Vagina (tissue), 2 donors: ENCODE measurements at regions not wholly inside any gene's neighbourhood (a gene's known extent, or its start where the extent isn't known, plus 50 kb on each side); places are given as distances from the start of the nearest gene placed in this dataset.

Experiments
- DNase-seq, 2 donors: peaks; one replicate each; pipeline ENCODE4 v3.0.0-alpha.2; 2017; ENCODE audit errors: extremely low spot score in 2 of 2
- H3K27ac ChIP-seq: fragments of 200-600 bp; sonication (generic); one replicate; pipeline ENCODE4 v1.5.1; 2019
- H3K27me3 ChIP-seq: fragments of 200-600 bp; sonication (generic); one replicate; pipeline ENCODE4 v1.5.1; 2019
- H3K36me3 ChIP-seq, 2 donors: fragments of 200-600 bp; sonication (generic); one replicate each; pipeline ENCODE4 v1.5.1; 2017 to 2019
- H3K4me1 ChIP-seq: fragments of 200-600 bp; sonication (generic); one replicate; pipeline ENCODE4 v1.5.1; 2019
- H3K4me3 ChIP-seq, 2 donors: fragments of 200-600 bp; sonication (generic); 1 replicate in 1 of 2; 2 replicates in 1 of 2; pipeline ENCODE4 v1.5.1; 2016 to 2019
- H3K9me3 ChIP-seq: fragments of 200-600 bp; sonication (generic); one replicate; pipeline ENCODE4 v1.5.1; 2019
- POLR2A ChIP-seq, 2 donors: fragments of 450-650 bp; IDR thresholded peaks; one replicate each; pipeline ENCODE4 v1.6.1; 2017; ENCODE audit warnings: antibody characterized with exemption in 2 of 2, mild to moderate bottlenecking in 2 of 2, moderate library complexity in 2 of 2
- POLR2AphosphoS5 ChIP-seq, 2 donors: sonication (generic); formaldehyde crosslinking; IDR thresholded peaks; one replicate each; pipeline ENCODE4 v1.9.0; 2017; ENCODE audit warnings: antibody characterized with exemption in 2 of 2, mild to moderate bottlenecking in 2 of 2, low read depth in 1 of 2; ENCODE audit not compliant: insufficient read depth in 1 of 2
- intact Hi-C: fragments of 100-400 bp; cut with DNase I; formaldehyde crosslinking; loops from one replicate; pipeline ENCODE4 v1.15.1; 2023
- TF ChIP-seq, protein P1 (sequence below), 3 experiments: fragments of 450-650 bp in 2 of 3; fragments of 200-600 bp in 1 of 3; sonication (generic) in 1 of 3; IDR thresholded peaks; one replicate each; pipeline ENCODE4 v1.5.1; 2017 to 2019; ENCODE audit warnings: antibody characterized with exemption in 3 of 3, mild to moderate bottlenecking in 2 of 3, moderate library complexity in 2 of 3

DNA sequence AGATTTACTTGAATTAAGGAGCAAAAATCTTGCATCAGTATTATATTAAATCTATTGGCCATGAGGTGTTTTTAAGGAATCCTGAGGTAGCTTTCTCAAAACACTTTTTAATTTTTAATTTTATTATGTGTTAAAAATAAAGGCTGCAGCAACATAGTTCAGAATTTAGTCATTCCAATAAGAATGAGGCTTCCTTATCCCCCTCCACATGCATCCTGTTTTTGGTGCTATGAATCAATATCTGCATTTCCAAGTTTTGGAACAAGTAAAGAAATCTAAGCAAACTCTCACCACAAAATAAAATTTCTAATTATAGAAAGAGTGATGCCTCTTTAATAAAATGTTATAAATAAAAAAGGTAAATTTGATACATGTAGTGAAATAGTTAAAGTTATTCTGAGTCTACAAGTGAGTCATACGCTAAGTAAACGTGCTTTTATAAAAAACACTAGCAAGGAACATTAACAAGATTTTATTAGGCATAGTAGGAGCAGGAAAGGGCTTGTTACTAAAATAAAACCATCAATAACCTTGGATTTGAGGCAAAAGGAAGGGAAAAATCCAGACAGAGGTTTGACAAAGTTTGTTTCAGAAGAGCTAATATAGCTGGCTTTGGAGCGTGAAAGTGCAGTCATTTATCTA, 1218.0 kb downstream of the NSUN3 start:
- no peak for DNase-seq
- no peaks in the 10 kb centered on the region for H3K4me1 ChIP-seq
- no peaks in the 10 kb centered on the region for H3K27me3 ChIP-seq
- TF ChIP-seq, protein P1, sequence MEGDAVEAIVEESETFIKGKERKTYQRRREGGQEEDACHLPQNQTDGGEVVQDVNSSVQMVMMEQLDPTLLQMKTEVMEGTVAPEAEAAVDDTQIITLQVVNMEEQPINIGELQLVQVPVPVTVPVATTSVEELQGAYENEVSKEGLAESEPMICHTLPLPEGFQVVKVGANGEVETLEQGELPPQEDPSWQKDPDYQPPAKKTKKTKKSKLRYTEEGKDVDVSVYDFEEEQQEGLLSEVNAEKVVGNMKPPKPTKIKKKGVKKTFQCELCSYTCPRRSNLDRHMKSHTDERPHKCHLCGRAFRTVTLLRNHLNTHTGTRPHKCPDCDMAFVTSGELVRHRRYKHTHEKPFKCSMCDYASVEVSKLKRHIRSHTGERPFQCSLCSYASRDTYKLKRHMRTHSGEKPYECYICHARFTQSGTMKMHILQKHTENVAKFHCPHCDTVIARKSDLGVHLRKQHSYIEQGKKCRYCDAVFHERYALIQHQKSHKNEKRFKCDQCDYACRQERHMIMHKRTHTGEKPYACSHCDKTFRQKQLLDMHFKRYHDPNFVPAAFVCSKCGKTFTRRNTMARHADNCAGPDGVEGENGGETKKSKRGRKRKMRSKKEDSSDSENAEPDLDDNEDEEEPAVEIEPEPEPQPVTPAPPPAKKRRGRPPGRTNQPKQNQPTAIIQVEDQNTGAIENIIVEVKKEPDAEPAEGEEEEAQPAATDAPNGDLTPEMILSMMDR (IDR thresholded peaks at IDR 0.05): no peak
- TF ChIP-seq POLR2AphosphoS5 (IDR thresholded peaks at IDR 0.05; ENCODE audit: insufficient read depth in 1 of 2, low read depth in 1 of 2) (no peak), POLR2A (IDR thresholded peaks at IDR 0.05) (no peak)
- no peak overlapping the region for H3K4me3 ChIP-seq
- intact Hi-C loops: no loop called here
- no peaks in the 10 kb centered on the region for H3K9me3 ChIP-seq
- no peaks in the 10 kb centered on the region for H3K36me3 ChIP-seq
- H3K27ac ChIP-seq: no peak overlapping the region

DNA sequence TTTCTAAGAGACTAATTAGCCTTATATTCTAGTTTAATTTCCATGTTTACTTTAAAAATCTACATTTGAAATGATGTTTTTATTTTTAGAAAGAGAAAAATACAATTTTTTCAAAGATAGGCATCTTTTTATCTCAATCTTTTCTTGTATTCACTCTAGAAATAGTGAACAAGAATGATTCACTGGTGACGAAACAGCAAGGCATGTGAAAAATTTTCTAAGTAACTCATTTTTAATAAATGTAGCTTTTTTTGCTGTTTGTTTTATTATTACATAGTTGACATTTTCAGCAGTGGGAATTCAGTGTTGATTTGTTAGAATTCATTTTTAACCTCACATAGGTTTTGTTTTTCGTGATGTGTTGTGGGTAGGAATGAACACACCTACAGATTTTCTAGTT, 1226.4 kb downstream of the NSUN3 start:
- no peaks in the 10 kb centered on the region for H3K4me1 ChIP-seq
- no peaks in the 10 kb centered on the region for H3K9me3 ChIP-seq
- TF ChIP-seq POLR2AphosphoS5 (IDR thresholded peaks at IDR 0.05; ENCODE audit: insufficient read depth in 1 of 2, low read depth in 1 of 2): no peak
- TF ChIP-seq, protein P1 (IDR thresholded peaks at IDR 0.05): no peak
- TF ChIP-seq POLR2A (IDR thresholded peaks at IDR 0.05): no peak
- DNase-seq: no peak
- no peaks in the 10 kb centered on the region for H3K36me3 ChIP-seq
- H3K4me3 ChIP-seq: no peak overlapping the region
- H3K27ac ChIP-seq: no peak overlapping the region
- H3K27me3 ChIP-seq: no peaks in the 10 kb centered on the region
- intact Hi-C loops: no loop called here

DNA sequence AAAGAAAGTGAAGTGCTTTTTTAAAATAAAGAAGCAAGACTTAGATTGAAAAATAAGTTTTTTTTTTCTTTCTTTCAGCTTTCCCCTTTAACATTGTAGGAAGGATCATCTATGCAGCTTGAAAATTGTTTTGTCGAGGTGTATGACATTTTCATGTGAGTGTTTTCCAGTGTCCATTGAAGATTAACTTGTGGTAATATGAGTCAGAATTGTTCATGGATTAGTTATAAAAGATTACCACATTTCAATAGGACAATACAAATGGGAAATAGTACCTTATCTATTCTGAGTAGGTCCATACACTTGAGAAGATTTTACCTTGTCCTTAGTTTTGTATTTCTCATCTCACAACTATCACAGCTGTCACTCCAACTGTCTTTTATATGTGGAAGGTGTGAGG, 1234.7 kb downstream of the NSUN3 start:
- no peak for DNase-seq
- H3K4me3 ChIP-seq: no peak overlapping the region
- H3K27ac ChIP-seq: no peak overlapping the region
- intact Hi-C loops: no loop called here
- H3K36me3 ChIP-seq: no peaks in the 10 kb centered on the region
- no peak for TF ChIP-seq POLR2AphosphoS5 (IDR thresholded peaks at IDR 0.05; ENCODE audit: insufficient read depth in 1 of 2, low read depth in 1 of 2)
- TF ChIP-seq POLR2A (IDR thresholded peaks at IDR 0.05): no peak
- TF ChIP-seq, protein P1 (IDR thresholded peaks at IDR 0.05): no peak
- no peaks in the 10 kb centered on the region for H3K4me1 ChIP-seq
- H3K9me3 ChIP-seq: no peaks in the 10 kb centered on the region
- no peaks in the 10 kb centered on the region for H3K27me3 ChIP-seq

DNA sequence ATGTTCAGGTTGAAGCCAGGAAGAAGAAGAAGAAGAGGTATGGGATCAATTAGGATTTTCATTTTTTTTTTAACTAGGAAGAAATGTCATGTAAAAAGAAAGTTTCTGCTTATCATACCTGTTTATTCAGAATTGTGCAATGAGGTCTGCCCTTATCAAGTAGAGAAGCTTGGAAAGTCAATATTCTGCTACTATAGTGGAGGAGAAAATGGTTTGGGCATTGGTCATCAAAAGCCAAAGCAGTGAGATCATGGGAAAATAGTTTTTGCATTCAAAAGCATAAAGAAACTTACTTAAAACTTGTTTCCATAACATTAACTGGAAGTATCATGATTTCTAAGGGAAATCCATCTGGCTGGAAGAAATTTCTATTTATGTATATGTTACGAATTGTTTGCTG, 1239.2 kb downstream of the NSUN3 start:
- H3K4me1 ChIP-seq: no peaks in the 10 kb centered on the region
- no peak for DNase-seq
- no peak overlapping the region for H3K27ac ChIP-seq
- intact Hi-C loops: no loop called here
- H3K4me3 ChIP-seq: no peak overlapping the region
- no peaks in the 10 kb centered on the region for H3K9me3 ChIP-seq
- TF ChIP-seq POLR2AphosphoS5 (IDR thresholded peaks at IDR 0.05; ENCODE audit: insufficient read depth in 1 of 2, low read depth in 1 of 2) (no peak), POLR2A (IDR thresholded peaks at IDR 0.05) (no peak)
- TF ChIP-seq, protein P1 (IDR thresholded peaks at IDR 0.05): no peak
- H3K36me3 ChIP-seq: no peaks in the 10 kb centered on the region
- H3K27me3 ChIP-seq: no peaks in the 10 kb centered on the region

DNA sequence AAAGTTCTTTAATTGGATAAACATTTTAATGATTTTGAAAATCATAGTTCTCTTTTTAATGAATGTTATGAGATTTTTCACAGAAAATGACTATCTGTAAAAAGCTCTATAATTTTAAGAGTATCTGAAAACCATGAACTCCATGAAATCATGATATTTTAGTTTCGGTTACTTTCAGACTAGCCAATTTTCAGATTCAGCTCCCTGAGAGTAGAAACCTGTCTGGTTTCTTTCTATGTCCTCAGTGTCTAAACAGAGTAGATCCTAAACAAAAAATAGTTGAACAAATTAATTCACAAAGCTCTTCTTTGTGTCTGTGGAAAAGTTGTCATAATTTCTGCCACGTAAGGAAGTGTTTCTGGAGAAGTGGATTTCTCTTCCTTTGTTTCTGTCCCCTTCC, 1247.7 kb downstream of the NSUN3 start:
- Histone ChIP-seq H3K27ac (no peak overlapping the region), H3K9me3 (no peaks in the 10 kb centered on the region), H3K36me3 (no peaks in the 10 kb centered on the region), H3K4me3 (no peak overlapping the region), H3K27me3 (no peaks in the 10 kb centered on the region), H3K4me1 (no peaks in the 10 kb centered on the region)
- no peak for DNase-seq
- intact Hi-C loops: no loop called here
- TF ChIP-seq POLR2A (IDR thresholded peaks at IDR 0.05) (no peak), POLR2AphosphoS5 (IDR thresholded peaks at IDR 0.05; ENCODE audit: insufficient read depth in 1 of 2, low read depth in 1 of 2) (no peak)
- TF ChIP-seq, protein P1 (IDR thresholded peaks at IDR 0.05): no peak
